CD14-positive monocyte (primary cell): ENCODE measurements at regions not wholly inside any gene's neighbourhood (a gene's known extent, or its start where the extent isn't known, plus 50 kb on each side); places are given as distances from the start of the nearest gene placed in this dataset.

Source experiments
- DNase-seq, 3 donors: peaks; one replicate each; pipeline ENCODE4 v3.0.0-alpha.2; 2011 to 2022
- H2AFZ ChIP-seq: 2 replicates; pipeline ENCODE4 v1.6.0; 2012; ENCODE audit warnings: mild to moderate bottlenecking, low read depth, low read length, inconsistent platforms; ENCODE audit not compliant: insufficient read depth, poor library complexity, severe bottlenecking
- H3K27ac ChIP-seq, 2 donors: 1 replicate in 1 of 2; 2 replicates in 1 of 2; pipeline ENCODE4 v1.5.1; 2012 to 2013; ENCODE audit warnings: low read length in 2 of 2, control low read depth in 1 of 2, inconsistent platforms in 1 of 2, low read depth in 1 of 2, mild to moderate bottlenecking in 1 of 2
- H3K27me3 ChIP-seq, 2 donors: one replicate each; pipeline versions ENCODE4 v1.6.0 to v1.6.1; 2011 to 2013; ENCODE audit warnings: low read length in 2 of 2; ENCODE audit not compliant: control insufficient read depth in 2 of 2, insufficient read depth in 2 of 2
- H3K36me3 ChIP-seq, 2 donors: replicated peaks in 1 of 2; 1 replicate in 1 of 2; 2 replicates in 1 of 2; pipeline versions ENCODE4 v1.5.1 to v1.6.1; 2012 to 2013; ENCODE audit warnings: low read length in 2 of 2, control low read depth in 1 of 2, inconsistent platforms in 1 of 2, mild to moderate bottlenecking in 1 of 2; ENCODE audit not compliant: insufficient read depth in 2 of 2, control insufficient read depth in 1 of 2
- H3K4me1 ChIP-seq, 2 donors: 1 replicate in 1 of 2; 2 replicates in 1 of 2; pipeline versions ENCODE4 v1.5.1 to v1.6.1; 2012 to 2013; ENCODE audit warnings: low read length in 2 of 2, control low read depth in 1 of 2, inconsistent platforms in 1 of 2, mild to moderate bottlenecking in 1 of 2, moderate library complexity in 1 of 2; ENCODE audit not compliant: insufficient read depth in 2 of 2, control insufficient read depth in 1 of 2
- H3K4me2 ChIP-seq: replicated peaks from 2 replicates; pipeline ENCODE3; 2012; ENCODE audit warnings: low read length, moderate library complexity, mild to moderate bottlenecking; ENCODE audit not compliant: poor library complexity, severe bottlenecking; ENCODE audit errors: extremely low read depth
- H3K4me3 ChIP-seq, 3 experiments: fragments of 200-600 bp in 1 of 3; sonication (generic) in 1 of 3; replicated peaks in 1 of 3; 1 replicate in 2 of 3; 2 replicates in 1 of 3; pipeline ENCODE4 v1.5.1; 2011 to 2013; ENCODE audit warnings: low read length in 3 of 3, mild to moderate bottlenecking in 3 of 3, control low read depth in 2 of 3, low read depth in 2 of 3, inconsistent platforms in 1 of 3, moderate library complexity in 1 of 3
- H3K79me2 ChIP-seq: 2 replicates; pipeline ENCODE4 v1.6.0; 2012; ENCODE audit warnings: mild to moderate bottlenecking, control low read depth, inconsistent platforms, low read length, moderate library complexity; ENCODE audit not compliant: insufficient read depth
- H3K9ac ChIP-seq: 2 replicates; pipeline ENCODE4 v1.6.0; 2017; ENCODE audit warnings: low read length, mild to moderate bottlenecking; ENCODE audit not compliant: insufficient read depth, poor library complexity, severe bottlenecking
- H3K9me3 ChIP-seq, 2 donors: replicated peaks in 1 of 2; 1 replicate in 1 of 2; 2 replicates in 1 of 2; pipeline versions ENCODE4 v1.5.1 to v1.6.1; 2012 to 2013; ENCODE audit warnings: low read length in 2 of 2, control low read depth in 1 of 2; ENCODE audit not compliant: control insufficient read depth in 1 of 2, insufficient read depth in 1 of 2
- H4K20me1 ChIP-seq: 2 replicates; pipeline ENCODE4 v1.6.0; 2012; ENCODE audit warnings: mild to moderate bottlenecking, low read length, control low read depth, moderate library complexity; ENCODE audit not compliant: insufficient read depth
- H3K27ac Mint-ChIP-seq, 7 donors: one replicate each; pipeline ENCODE4 v1.8.0; 2020; ENCODE audit warnings: mild to moderate bottlenecking in 7 of 7, mixed read lengths in 7 of 7, moderate library complexity in 6 of 7, inconsistent platforms in 2 of 7
- H3K27me3 Mint-ChIP-seq, 3 donors: one replicate each; pipeline ENCODE4 v1.8.0; 2021 to 2022; ENCODE audit warnings: low read depth in 3 of 3, mild to moderate bottlenecking in 3 of 3, mixed read lengths in 3 of 3, moderate library complexity in 3 of 3, inconsistent platforms in 1 of 3
- H3K36me3 Mint-ChIP-seq, 2 donors: one replicate each; pipeline ENCODE4 v1.8.0; 2020; ENCODE audit warnings: mixed read lengths in 2 of 2, inconsistent platforms in 1 of 2, mild to moderate bottlenecking in 1 of 2
- H3K4me1 Mint-ChIP-seq: one replicate; pipeline ENCODE4 v1.8.0; 2020; ENCODE audit warnings: mild to moderate bottlenecking, mixed read lengths
- H3K4me3 Mint-ChIP-seq, 2 donors: one replicate each; pipeline ENCODE4 v1.8.0; 2020; ENCODE audit warnings: mild to moderate bottlenecking in 2 of 2, mixed read lengths in 2 of 2, moderate library complexity in 1 of 2
- H3K9me3 Mint-ChIP-seq, 7 donors: one replicate each; pipeline ENCODE4 v1.8.0; 2020 to 2022; ENCODE audit warnings: mixed read lengths in 7 of 7, mild to moderate bottlenecking in 6 of 7, moderate library complexity in 6 of 7, inconsistent platforms in 2 of 7
- CTCF ChIP-seq: fragments of 200-600 bp; IDR thresholded peaks from one replicate; pipeline ENCODE4 v1.8.0; 2022; ENCODE audit warnings: antibody characterized with exemption, mild to moderate bottlenecking
- WGBS: methylation state at CpG from one replicate; pipeline ENCODE4 v1.1.5; 2013; ENCODE audit warnings: missing lambda C conversion rate; ENCODE audit not compliant: insufficient coverage; 5-methylcytosine and 5-hydroxymethylcytosine counted together
- intact Hi-C, 2 donors: fragments of 100-400 bp; cut with micrococcal nuclease; formaldehyde crosslinking; loops; one replicate each; pipeline versions ENCODE4 v1.15.0 to v1.15.1; 2023

GRCh38 chr22:27585141-27585540 lies 216.4 kb downstream of the MN1 start:
- no peaks in the 10 kb centered on the region for H3K27me3 ChIP-seq
- no peak overlapping the region for H3K4me3 Mint-ChIP-seq
- H3K36me3 Mint-ChIP-seq, result no peaks in the 10 kb centered on the region
- no peak for TF ChIP-seq CTCF
- no peak overlapping the region for H3K27ac ChIP-seq
- peaks cover 13% of the 10 kb centered on the region for H3K4me1 Mint-ChIP-seq
- H4K20me1 ChIP-seq, result no peaks in the 10 kb centered on the region
- intact Hi-C loops, result no loop called here
- H3K4me1 ChIP-seq, result peaks cover 4 to 6% of the 10 kb centered on the region in 2 donors
- no peak overlapping the region for H3K9ac ChIP-seq
- peaks cover 0 to 5% (median 0%) of the 10 kb centered on the region in 3 donors for H3K27me3 Mint-ChIP-seq
- no peak overlapping the region for H3K4me3 ChIP-seq
- no peaks in the 10 kb centered on the region for H3K79me2 ChIP-seq
- no peak for DNase-seq
- no peak overlapping the region for H3K4me2 ChIP-seq
- H3K9me3 Mint-ChIP-seq, result peaks cover 0 to 3% (median 3%) of the 10 kb centered on the region in 7 donors
- H3K9me3 ChIP-seq, result no peaks in the 10 kb centered on the region
- no peaks in the 10 kb centered on the region for H3K36me3 ChIP-seq
- WGBS, result 60% methylated on average over 1 of the region's 2 CpGs
- H3K27ac Mint-ChIP-seq, result no peak overlapping the region
- no peak overlapping the region for H2AFZ ChIP-seq

GRCh38 chr22:27588268-27588667 lies 213.3 kb downstream of the MN1 start:
- H3K27ac ChIP-seq, result no peak overlapping the region

More at GRCh38 chr22:27588268-27588667, 213.3 kb downstream of the MN1 start:
- Histone ChIP-seq H2AFZ (no peak overlapping the region), H4K20me1 (no peaks in the 10 kb centered on the region), H3K9ac (no peak overlapping the region), H3K4me2 (no peak overlapping the region), H3K4me1 (no peaks in the 10 kb centered on the region), H3K79me2 (no peaks in the 10 kb centered on the region), H3K9me3 (no peaks in the 10 kb centered on the region), H3K4me3 (no peak overlapping the region), H3K27me3 (no peaks in the 10 kb centered on the region), H3K36me3 (no peaks in the 10 kb centered on the region)
- H3K4me3 Mint-ChIP-seq, result no peak overlapping the region
- H3K4me1 Mint-ChIP-seq, result peaks cover 6% of the 10 kb centered on the region
- peaks cover 0 to 5% (median 3%) of the 10 kb centered on the region in 7 donors for H3K9me3 Mint-ChIP-seq
- H3K36me3 Mint-ChIP-seq, result no peaks in the 10 kb centered on the region
- no peak for TF ChIP-seq CTCF
- no peak overlapping the region for H3K27ac Mint-ChIP-seq
- DNase-seq, result no peak
- 94% methylated on average over 5 of the region's 6 CpGs for WGBS
- H3K27me3 Mint-ChIP-seq, result peaks cover 0 to 5% (median 0%) of the 10 kb centered on the region in 3 donors
- intact Hi-C loops, result no loop called here
